ENCODE measurements at regions not wholly inside any gene's neighbourhood (a gene's known extent, or its start where the extent isn't known, plus 50 kb on each side); places are given as distances from the start of the nearest gene placed in this dataset.

DNA sequence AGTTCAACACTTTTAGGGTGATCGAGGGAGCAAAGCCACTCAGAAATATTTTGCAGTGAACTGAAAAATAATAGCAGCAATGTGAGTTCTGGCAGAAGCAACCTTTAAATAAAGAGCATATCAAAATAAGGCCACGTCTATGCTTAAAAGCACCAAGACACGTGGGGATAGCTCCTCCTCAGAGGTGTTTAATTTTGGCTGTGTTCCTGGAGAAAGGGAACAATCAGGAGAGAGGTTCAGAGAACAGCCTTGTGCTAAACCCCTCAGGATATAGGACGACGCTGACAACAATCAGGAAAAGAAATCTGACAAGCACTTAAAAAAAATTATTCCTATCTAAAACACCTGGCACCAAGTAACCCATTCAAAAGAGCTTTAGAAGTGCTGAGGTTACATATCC, 471.9 kb upstream of the CELF2 start (continued):
- TF ChIP-seq, protein P1, sequence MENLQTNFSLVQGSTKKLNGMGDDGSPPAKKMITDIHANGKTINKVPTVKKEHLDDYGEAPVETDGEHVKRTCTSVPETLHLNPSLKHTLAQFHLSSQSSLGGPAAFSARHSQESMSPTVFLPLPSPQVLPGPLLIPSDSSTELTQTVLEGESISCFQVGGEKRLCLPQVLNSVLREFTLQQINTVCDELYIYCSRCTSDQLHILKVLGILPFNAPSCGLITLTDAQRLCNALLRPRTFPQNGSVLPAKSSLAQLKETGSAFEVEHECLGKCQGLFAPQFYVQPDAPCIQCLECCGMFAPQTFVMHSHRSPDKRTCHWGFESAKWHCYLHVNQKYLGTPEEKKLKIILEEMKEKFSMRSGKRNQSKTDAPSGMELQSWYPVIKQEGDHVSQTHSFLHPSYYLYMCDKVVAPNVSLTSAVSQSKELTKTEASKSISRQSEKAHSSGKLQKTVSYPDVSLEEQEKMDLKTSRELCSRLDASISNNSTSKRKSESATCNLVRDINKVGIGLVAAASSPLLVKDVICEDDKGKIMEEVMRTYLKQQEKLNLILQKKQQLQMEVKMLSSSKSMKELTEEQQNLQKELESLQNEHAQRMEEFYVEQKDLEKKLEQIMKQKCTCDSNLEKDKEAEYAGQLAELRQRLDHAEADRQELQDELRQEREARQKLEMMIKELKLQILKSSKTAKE (IDR thresholded peaks at IDR 0.05; ENCODE audit: low read depth, poor library complexity, severe bottlenecking), result no peak
- TF ChIP-seq NFXL1 (IDR thresholded peaks at IDR 0.05; ENCODE audit: borderline replicate concordance), result no peak
- no peak for TF ChIP-seq YBX1 (IDR thresholded peaks at IDR 0.05)
- TF ChIP-seq BACH1 (IDR thresholded peaks at IDR 0.05; ENCODE audit: borderline replicate concordance), result no peak
- no peak for TF ChIP-seq POLR2A (IDR thresholded peaks at IDR 0.05; ENCODE audit: low read depth, low read length)
- TF ChIP-seq KAT2A (conservative IDR thresholded peaks at IDR 0.05; ENCODE audit: control insufficient read depth, low read depth, low read length), result no peak

DNA sequence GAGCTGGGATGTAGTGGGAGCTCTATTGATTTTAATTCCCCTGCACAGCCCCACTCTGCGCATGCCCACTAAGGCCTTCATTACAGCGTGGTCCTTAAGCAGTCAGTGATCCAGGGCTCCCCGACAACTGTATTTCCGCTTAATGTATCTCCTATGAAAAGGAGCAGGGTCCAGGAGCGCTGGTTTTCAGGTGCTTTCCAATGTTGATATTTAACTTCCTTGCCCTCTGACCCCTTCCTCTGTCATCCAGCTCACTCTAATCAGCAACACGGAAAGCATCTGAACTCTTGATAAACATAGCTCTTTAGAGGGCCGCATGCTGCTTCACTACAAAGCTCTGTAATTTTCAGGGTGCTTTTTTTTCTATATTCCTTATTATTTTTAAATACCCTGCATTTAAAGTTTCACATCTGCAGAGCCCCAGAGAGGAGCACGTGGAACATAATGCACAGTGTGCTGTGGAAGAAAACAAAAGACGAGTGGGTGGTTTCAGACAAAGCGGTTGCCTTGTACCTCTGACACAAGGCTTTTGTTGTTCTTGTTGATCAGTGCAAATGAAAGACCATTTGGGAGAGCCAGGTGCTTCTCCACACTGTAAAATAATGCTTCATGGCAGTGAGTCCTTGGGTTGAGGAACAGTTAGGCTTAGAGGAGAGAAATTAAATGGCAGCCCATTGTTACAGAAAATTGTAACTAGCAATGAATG, 465.9 kb upstream of the CELF2 start:
- no peaks in the 10 kb centered on the region; the same call in 1 of the 3 replicates for H3K9me3 ChIP-seq (replicated peaks; ENCODE audit: control insufficient read depth, insufficient read depth, low read length)
- RAD21 ChIA-PET (ENCODE audit: unreplicated experiment), result no interaction called here
- intact Hi-C loops (cut with micrococcal nuclease; ENCODE audit: unreplicated experiment) (no loop called here), in situ Hi-C loops (cut with MboI) (no loop called here)
- no TSS peak for BruUV-seq (replicated peaks)
- no peak overlapping the region for H3K9ac ChIP-seq (ENCODE audit: control insufficient read depth, insufficient read depth, low read length)
- H3K27ac ChIP-seq (ENCODE audit: control insufficient read depth, insufficient read depth), result no peak overlapping the region
- no peak overlapping the region for H3K4me3 ChIP-seq
- POLR2A ChIA-PET, result no interaction called here
- no peaks in the 10 kb centered on the region for H3K27me3 ChIP-seq (replicated peaks in 1 of 2; ENCODE audit: control insufficient read depth in 2 of 2, insufficient read depth in 2 of 2, low read length in 1 of 2)
- WGBS (ENCODE audit: insufficient coverage, insufficient replicate concordance, low lambda C conversion rate, missing lambda C conversion rate), result 47% methylated on average over 10 of the region's 10 CpGs
- TF ChIP-seq IRF4 (IDR thresholded peaks at IDR 0.05; ENCODE audit: low read depth, low read length), result no peak
- TF ChIP-seq BACH1 (IDR thresholded peaks at IDR 0.05; ENCODE audit: borderline replicate concordance), result no peak
- TF ChIP-seq, protein P2, sequence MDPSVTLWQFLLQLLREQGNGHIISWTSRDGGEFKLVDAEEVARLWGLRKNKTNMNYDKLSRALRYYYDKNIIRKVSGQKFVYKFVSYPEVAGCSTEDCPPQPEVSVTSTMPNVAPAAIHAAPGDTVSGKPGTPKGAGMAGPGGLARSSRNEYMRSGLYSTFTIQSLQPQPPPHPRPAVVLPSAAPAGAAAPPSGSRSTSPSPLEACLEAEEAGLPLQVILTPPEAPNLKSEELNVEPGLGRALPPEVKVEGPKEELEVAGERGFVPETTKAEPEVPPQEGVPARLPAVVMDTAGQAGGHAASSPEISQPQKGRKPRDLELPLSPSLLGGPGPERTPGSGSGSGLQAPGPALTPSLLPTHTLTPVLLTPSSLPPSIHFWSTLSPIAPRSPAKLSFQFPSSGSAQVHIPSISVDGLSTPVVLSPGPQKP (IDR thresholded peaks at IDR 0.05; ENCODE audit: low read depth, low read length), result no peak
- TF ChIP-seq SIX5 (IDR thresholded peaks at IDR 0.05; ENCODE audit: low read depth, low read length, severe bottlenecking), result no peak
- no peak for TF ChIP-seq HDAC6 (IDR thresholded peaks at IDR 0.05; ENCODE audit: unreplicated experiment)
- TF ChIP-seq WRNIP1 (IDR thresholded peaks at IDR 0.05; ENCODE audit: borderline replicate concordance, low read depth, low read length), result no peak
- TF ChIP-seq, protein P3, sequence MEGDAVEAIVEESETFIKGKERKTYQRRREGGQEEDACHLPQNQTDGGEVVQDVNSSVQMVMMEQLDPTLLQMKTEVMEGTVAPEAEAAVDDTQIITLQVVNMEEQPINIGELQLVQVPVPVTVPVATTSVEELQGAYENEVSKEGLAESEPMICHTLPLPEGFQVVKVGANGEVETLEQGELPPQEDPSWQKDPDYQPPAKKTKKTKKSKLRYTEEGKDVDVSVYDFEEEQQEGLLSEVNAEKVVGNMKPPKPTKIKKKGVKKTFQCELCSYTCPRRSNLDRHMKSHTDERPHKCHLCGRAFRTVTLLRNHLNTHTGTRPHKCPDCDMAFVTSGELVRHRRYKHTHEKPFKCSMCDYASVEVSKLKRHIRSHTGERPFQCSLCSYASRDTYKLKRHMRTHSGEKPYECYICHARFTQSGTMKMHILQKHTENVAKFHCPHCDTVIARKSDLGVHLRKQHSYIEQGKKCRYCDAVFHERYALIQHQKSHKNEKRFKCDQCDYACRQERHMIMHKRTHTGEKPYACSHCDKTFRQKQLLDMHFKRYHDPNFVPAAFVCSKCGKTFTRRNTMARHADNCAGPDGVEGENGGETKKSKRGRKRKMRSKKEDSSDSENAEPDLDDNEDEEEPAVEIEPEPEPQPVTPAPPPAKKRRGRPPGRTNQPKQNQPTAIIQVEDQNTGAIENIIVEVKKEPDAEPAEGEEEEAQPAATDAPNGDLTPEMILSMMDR (IDR thresholded peaks at IDR 0.05 in 2 of 3, conservative IDR thresholded peaks at IDR 0.05 in 1 of 3; ENCODE audit: control insufficient read depth in 2 of 3, extremely low read depth in 1 of 3, insufficient read depth in 1 of 3, low read depth in 3 of 3, low read length in 3 of 3), result no peak
- no peak for TF ChIP-seq POU2F2 (IDR thresholded peaks at IDR 0.05; ENCODE audit: borderline replicate concordance, low read depth, low read length)
- TF ChIP-seq, protein P4, sequence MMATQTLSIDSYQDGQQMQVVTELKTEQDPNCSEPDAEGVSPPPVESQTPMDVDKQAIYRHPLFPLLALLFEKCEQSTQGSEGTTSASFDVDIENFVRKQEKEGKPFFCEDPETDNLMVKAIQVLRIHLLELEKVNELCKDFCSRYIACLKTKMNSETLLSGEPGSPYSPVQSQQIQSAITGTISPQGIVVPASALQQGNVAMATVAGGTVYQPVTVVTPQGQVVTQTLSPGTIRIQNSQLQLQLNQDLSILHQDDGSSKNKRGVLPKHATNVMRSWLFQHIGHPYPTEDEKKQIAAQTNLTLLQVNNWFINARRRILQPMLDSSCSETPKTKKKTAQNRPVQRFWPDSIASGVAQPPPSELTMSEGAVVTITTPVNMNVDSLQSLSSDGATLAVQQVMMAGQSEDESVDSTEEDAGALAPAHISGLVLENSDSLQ (IDR thresholded peaks at IDR 0.05), result no peak
- TF ChIP-seq, protein P5, sequence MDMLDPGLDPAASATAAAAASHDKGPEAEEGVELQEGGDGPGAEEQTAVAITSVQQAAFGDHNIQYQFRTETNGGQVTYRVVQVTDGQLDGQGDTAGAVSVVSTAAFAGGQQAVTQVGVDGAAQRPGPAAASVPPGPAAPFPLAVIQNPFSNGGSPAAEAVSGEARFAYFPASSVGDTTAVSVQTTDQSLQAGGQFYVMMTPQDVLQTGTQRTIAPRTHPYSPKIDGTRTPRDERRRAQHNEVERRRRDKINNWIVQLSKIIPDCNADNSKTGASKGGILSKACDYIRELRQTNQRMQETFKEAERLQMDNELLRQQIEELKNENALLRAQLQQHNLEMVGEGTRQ (IDR thresholded peaks at IDR 0.05; ENCODE audit: borderline replicate concordance, low read depth, low read length), result no peak
- CTCF ChIA-PET, result no interaction called here
- SMC1A ChIA-PET (ENCODE audit: uncharacterized antibody, unreplicated experiment), result no interaction called here
- no peak overlapping the region for H2AFZ ChIP-seq (ENCODE audit: control insufficient read depth, low read depth, low read length)
- H3K79me2 ChIP-seq (ENCODE audit: control insufficient read depth, insufficient read depth, low read length), result no peaks in the 10 kb centered on the region
- H3K36me3 ChIP-seq (ENCODE audit: control insufficient read depth in 2 of 2, insufficient read depth in 2 of 2, low read length in 1 of 2), result no peaks in the 10 kb centered on the region
- ATAC-seq (no peak), FAIRE-seq (no peak), DNase-seq (ENCODE audit: low read depth, low spot score) (no peak)
- H4K20me1 ChIP-seq (ENCODE audit: control insufficient read depth, insufficient read depth), result no peaks in the 10 kb centered on the region
- H3K4me1 ChIP-seq (ENCODE audit: control insufficient read depth, insufficient read depth, low read length), result no peaks in the 10 kb centered on the region
- H3K4me2 ChIP-seq (ENCODE audit: control insufficient read depth, insufficient read depth), result no peak overlapping the region
